ENCODE measurements at regions not wholly inside any gene's neighbourhood (a gene's known extent, or its start where the extent isn't known, plus 50 kb on each side); places are given as distances from the start of the nearest gene placed in this dataset.

- Mint-ChIP-seq H3K9me3 (ENCODE audit: unreplicated experiment) (no peaks in the 10 kb centered on the region), H3K4me1 (ENCODE audit: low read depth, unreplicated experiment) (peaks cover 2% of the 10 kb centered on the region), H3K27me3 (ENCODE audit: low read depth, unreplicated experiment) (peaks cover 4% of the 10 kb centered on the region), H3K36me3 (ENCODE audit: low read depth, unreplicated experiment) (no peaks in the 10 kb centered on the region), H3K27ac (ENCODE audit: unreplicated experiment) (no peak overlapping the region), H3K4me3 (ENCODE audit: unreplicated experiment) (no peak overlapping the region)
- no peaks in the 10 kb centered on the region for H4K20me1 ChIP-seq (ENCODE audit: insufficient read depth, low read length)
- H3K27me3 ChIP-seq (ENCODE audit: insufficient read depth, low read length) = no peaks in the 10 kb centered on the region
- H3K9ac ChIP-seq (ENCODE audit: low read length) = no peak overlapping the region
- H3K9me3 ChIP-seq (ENCODE audit: insufficient read depth, low read depth, low read length) = no peaks in the 10 kb centered on the region
- no peaks in the 10 kb centered on the region for H3K36me3 ChIP-seq (ENCODE audit: insufficient read depth, low read length)
- no peak overlapping the region for H3K4me3 ChIP-seq (ENCODE audit: insufficient read depth, low read depth, low read length)
- no peaks in the 10 kb centered on the region for H3K4me1 ChIP-seq (ENCODE audit: insufficient read depth, low read length)
- TF ChIP-seq CTCF (IDR thresholded peaks at IDR 0.05; ENCODE audit: insufficient read depth, low read depth, low read length) (no peak), EZH2 (IDR thresholded peaks at IDR 0.05; ENCODE audit: insufficient read depth, low read length) (no peak)
- no peaks in the 10 kb centered on the region for H3K79me2 ChIP-seq (ENCODE audit: insufficient read depth, low read length)
- no peak for DNase-seq (ENCODE audit: low read depth)
- FAIRE-seq = no peak
- H3K27ac ChIP-seq (ENCODE audit: low read depth, low read length) = no peak overlapping the region
- H3K4me2 ChIP-seq (ENCODE audit: low read length) = no peak overlapping the region
- H2AFZ ChIP-seq (ENCODE audit: low read depth, low read length) = no peak overlapping the region
Observed at GRCh38 chr2:17160594-17160993, 357.6 kb downstream of the RAD51AP2 start.

DNA sequence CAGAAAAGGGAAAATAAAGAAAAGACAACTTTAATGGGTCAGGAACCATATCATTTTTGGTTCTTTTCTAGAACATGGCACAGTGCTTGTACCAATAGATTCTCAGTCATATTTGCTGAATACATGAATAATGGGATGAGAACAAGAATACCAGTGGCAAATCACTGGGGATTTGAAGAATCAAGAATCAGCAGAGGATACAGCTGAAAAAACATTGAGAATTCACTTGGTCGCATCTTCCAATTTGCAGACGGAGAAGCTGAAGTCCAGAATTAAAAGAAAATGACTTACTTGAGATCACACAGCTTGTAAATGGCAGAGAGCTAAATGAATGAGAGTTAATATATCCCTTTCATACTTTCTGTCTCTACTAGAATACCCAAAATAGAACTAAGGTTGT, 362.2 kb downstream of the RAD51AP2 start:
- H2AFZ ChIP-seq (ENCODE audit: low read depth, low read length) = no peak overlapping the region
- peaks cover 4% of the 10 kb centered on the region for H3K27me3 Mint-ChIP-seq (ENCODE audit: low read depth, unreplicated experiment)
- no peaks in the 10 kb centered on the region for H3K9me3 ChIP-seq (ENCODE audit: insufficient read depth, low read depth, low read length)
- H4K20me1 ChIP-seq (ENCODE audit: insufficient read depth, low read length) = no peaks in the 10 kb centered on the region
- no peak overlapping the region for H3K4me2 ChIP-seq (ENCODE audit: low read length)
- FAIRE-seq (no peak), DNase-seq (ENCODE audit: low read depth) (no peak)
- no peaks in the 10 kb centered on the region for H3K36me3 ChIP-seq (ENCODE audit: insufficient read depth, low read length)
- H3K27ac Mint-ChIP-seq (ENCODE audit: unreplicated experiment) = no peak overlapping the region
- H3K4me3 ChIP-seq (ENCODE audit: insufficient read depth, low read depth, low read length) = no peak overlapping the region
- H3K4me1 ChIP-seq (ENCODE audit: insufficient read depth, low read length) = no peaks in the 10 kb centered on the region
- H3K9me3 Mint-ChIP-seq (ENCODE audit: unreplicated experiment) = no peaks in the 10 kb centered on the region
- no peak overlapping the region for H3K9ac ChIP-seq (ENCODE audit: low read length)
- no peak overlapping the region for H3K4me3 Mint-ChIP-seq (ENCODE audit: unreplicated experiment)
- H3K4me1 Mint-ChIP-seq (ENCODE audit: low read depth, unreplicated experiment) = peaks cover 1% of the 10 kb centered on the region
- no peak overlapping the region for H3K27ac ChIP-seq (ENCODE audit: low read depth, low read length)
- no peaks in the 10 kb centered on the region for H3K27me3 ChIP-seq (ENCODE audit: insufficient read depth, low read length)
- H3K79me2 ChIP-seq (ENCODE audit: insufficient read depth, low read length) = no peaks in the 10 kb centered on the region
- TF ChIP-seq EZH2 (IDR thresholded peaks at IDR 0.05; ENCODE audit: insufficient read depth, low read length) = no peak
- no peak for TF ChIP-seq CTCF (IDR thresholded peaks at IDR 0.05; ENCODE audit: insufficient read depth, low read depth, low read length)
- no peaks in the 10 kb centered on the region for H3K36me3 Mint-ChIP-seq (ENCODE audit: low read depth, unreplicated experiment)

GRCh38 chr2:17149945-17150344, 368.3 kb downstream of the RAD51AP2 start:
- H3K4me3 Mint-ChIP-seq (ENCODE audit: unreplicated experiment) = no peak overlapping the region
- DNase-seq (ENCODE audit: low read depth) = no peak
- no peaks in the 10 kb centered on the region for H3K27me3 Mint-ChIP-seq (ENCODE audit: low read depth, unreplicated experiment)
- Histone ChIP-seq H3K79me2 (ENCODE audit: insufficient read depth, low read length) (no peaks in the 10 kb centered on the region), H4K20me1 (ENCODE audit: insufficient read depth, low read length) (no peaks in the 10 kb centered on the region), H3K27me3 (ENCODE audit: insufficient read depth, low read length) (no peaks in the 10 kb centered on the region), H3K9ac (ENCODE audit: low read length) (no peak overlapping the region), H3K4me3 (ENCODE audit: insufficient read depth, low read depth, low read length) (no peak overlapping the region), H3K4me1 (ENCODE audit: insufficient read depth, low read length) (no peaks in the 10 kb centered on the region), H3K27ac (ENCODE audit: low read depth, low read length) (no peak overlapping the region), H3K4me2 (ENCODE audit: low read length) (no peak overlapping the region), H2AFZ (ENCODE audit: low read depth, low read length) (no peak overlapping the region), H3K9me3 (ENCODE audit: insufficient read depth, low read depth, low read length) (no peaks in the 10 kb centered on the region), H3K36me3 (ENCODE audit: insufficient read depth, low read length) (no peaks in the 10 kb centered on the region)
- FAIRE-seq = no peak
- TF ChIP-seq EZH2 (IDR thresholded peaks at IDR 0.05; ENCODE audit: insufficient read depth, low read length) = no peak
- no peaks in the 10 kb centered on the region for H3K36me3 Mint-ChIP-seq (ENCODE audit: low read depth, unreplicated experiment)
- H3K9me3 Mint-ChIP-seq (ENCODE audit: unreplicated experiment) = no peaks in the 10 kb centered on the region
- H3K27ac Mint-ChIP-seq (ENCODE audit: unreplicated experiment) = no peak overlapping the region
- H3K4me1 Mint-ChIP-seq (ENCODE audit: low read depth, unreplicated experiment) = peaks cover 1% of the 10 kb centered on the region
